ENCODE measurements at regions not wholly inside any gene's neighbourhood (a gene's known extent, or its start where the extent isn't known, plus 50 kb on each side); places are given as distances from the start of the nearest gene placed in this dataset.
A peak's percentile ranks its signal among the peaks of the same experiment; 100 is the strongest.

GRCh38 chr4:186840771-186841301 lies 117.2 kb upstream of the FAT1 start:
- H3K4me1 ChIP-seq (ENCODE audit: insufficient read depth): peaks cover 13% of the 10 kb centered on the region
- no peak overlapping the region for H3K4me2 ChIP-seq
- H3K9me3 ChIP-seq (ENCODE audit: low read depth): no peaks in the 10 kb centered on the region
- no peaks in the 10 kb centered on the region for H4K20me1 ChIP-seq (ENCODE audit: insufficient read depth, poor library complexity, severe bottlenecking)
- no peaks in the 10 kb centered on the region for H3K36me3 ChIP-seq (replicated peaks; ENCODE audit: insufficient read depth, low read depth)
- 88% methylated on average over 21 of the region's 21 CpGs for WGBS (ENCODE audit: low lambda C conversion rate, missing lambda C conversion rate)
- DNase-seq (ENCODE audit: low spot score): no peak
- H3K27ac ChIP-seq: no peak overlapping the region
- H3K27me3 ChIP-seq: no peaks in the 10 kb centered on the region
- H3K9me2 ChIP-seq (replicated peaks; ENCODE audit: insufficient read depth): no peaks in the 10 kb centered on the region
- TF ChIP-seq CTCF (IDR thresholded peaks at IDR 0.05; ENCODE audit: poor library complexity) (no peak), EZH2phosphoT487 (IDR thresholded peaks at IDR 0.05; ENCODE audit: low read depth, severe bottlenecking, unreplicated experiment) (no peak), EZH2 (IDR thresholded peaks at IDR 0.05; ENCODE audit: borderline replicate concordance) (no peak)
- no peaks in the 10 kb centered on the region for H3K79me2 ChIP-seq
- H3K4me3 ChIP-seq: no peak overlapping the region
- H2AFZ ChIP-seq: no peak overlapping the region

GRCh38 chr4:186844059-186844681 lies 120.5 kb upstream of the FAT1 start:
- no peaks in the 10 kb centered on the region for H3K27me3 ChIP-seq
- no peaks in the 10 kb centered on the region for H3K9me2 ChIP-seq (replicated peaks; ENCODE audit: insufficient read depth)
- peak overlapping the region; percentile 57 for H3K4me2 ChIP-seq
- no peak for TF ChIP-seq EZH2phosphoT487 (IDR thresholded peaks at IDR 0.05; ENCODE audit: low read depth, severe bottlenecking, unreplicated experiment)
- no peak for TF ChIP-seq CTCF (IDR thresholded peaks at IDR 0.05; ENCODE audit: poor library complexity)
- TF ChIP-seq EZH2 (IDR thresholded peaks at IDR 0.05; ENCODE audit: borderline replicate concordance): no peak
- peaks cover 13% of the 10 kb centered on the region for H3K4me1 ChIP-seq (ENCODE audit: insufficient read depth)
- WGBS (ENCODE audit: low lambda C conversion rate, missing lambda C conversion rate): 38% methylated on average over 8 of the region's 8 CpGs
- H3K27ac ChIP-seq: peak overlapping the region; percentile 87
- no peaks in the 10 kb centered on the region for H3K79me2 ChIP-seq
- DNase-seq (ENCODE audit: low spot score): peak; percentile 25
- H2AFZ ChIP-seq: peak overlapping the region; percentile 71
- H4K20me1 ChIP-seq (ENCODE audit: insufficient read depth, poor library complexity, severe bottlenecking): no peaks in the 10 kb centered on the region
- no peak overlapping the region for H3K4me3 ChIP-seq
- H3K9me3 ChIP-seq (ENCODE audit: low read depth): no peaks in the 10 kb centered on the region
- H3K36me3 ChIP-seq (replicated peaks; ENCODE audit: insufficient read depth, low read depth): no peaks in the 10 kb centered on the region

- Histone ChIP-seq H2AFZ (peak overlapping the region; percentile 55), H4K20me1 (ENCODE audit: insufficient read depth, poor library complexity, severe bottlenecking) (no peaks in the 10 kb centered on the region), H3K27me3 (no peaks in the 10 kb centered on the region), H3K9me3 (ENCODE audit: low read depth) (no peaks in the 10 kb centered on the region), H3K4me2 (peak overlapping the region; percentile 57), H3K79me2 (no peaks in the 10 kb centered on the region), H3K36me3 (replicated peaks; ENCODE audit: insufficient read depth, low read depth) (no peaks in the 10 kb centered on the region), H3K9me2 (replicated peaks; ENCODE audit: insufficient read depth) (no peaks in the 10 kb centered on the region), H3K4me3 (no peak overlapping the region), H3K27ac (peak overlapping the region; percentile 87), H3K4me1 (ENCODE audit: insufficient read depth) (peaks cover 13% of the 10 kb centered on the region)
- no peak for TF ChIP-seq CTCF (IDR thresholded peaks at IDR 0.05; ENCODE audit: poor library complexity)
- no peak for TF ChIP-seq EZH2 (IDR thresholded peaks at IDR 0.05; ENCODE audit: borderline replicate concordance)
- no peak for TF ChIP-seq EZH2phosphoT487 (IDR thresholded peaks at IDR 0.05; ENCODE audit: low read depth, severe bottlenecking, unreplicated experiment)
- WGBS (ENCODE audit: low lambda C conversion rate, missing lambda C conversion rate): 64% methylated on average over 9 of the region's 9 CpGs
- peak; percentile 59 for DNase-seq (ENCODE audit: low spot score)
Measured at GRCh38 chr4:186845137-186845842, 121.6 kb upstream of the FAT1 start.

Data from hepatocyte (in vitro differentiated cells).